Adipocyte (in vitro differentiated cells): ENCODE measurements at regions not wholly inside any gene's neighbourhood (a gene's known extent, or its start where the extent isn't known, plus 50 kb on each side); places are given as distances from the start of the nearest gene placed in this dataset.

Source experiments
- DNase-seq: peaks from one replicate; pipeline ENCODE4 v3.0.0-alpha.2; 2015; ENCODE audit warnings: low read depth
- H3K27me3 ChIP-seq: replicated peaks from 2 replicates; pipeline ENCODE4 v1.7.0; 2013; ENCODE audit warnings: mild to moderate bottlenecking, low read length, moderate library complexity; ENCODE audit not compliant: control insufficient read depth, insufficient read depth
- H3K36me3 ChIP-seq: 2 replicates; pipeline ENCODE4 v1.7.0; 2013; ENCODE audit warnings: low read length, mild to moderate bottlenecking, moderate library complexity; ENCODE audit not compliant: control insufficient read depth, insufficient read depth, severe bottlenecking
- H3K4me1 ChIP-seq: 2 replicates; pipeline ENCODE4 v1.7.0; 2013; ENCODE audit warnings: mild to moderate bottlenecking, low read length, moderate library complexity; ENCODE audit not compliant: control insufficient read depth, insufficient read depth
- H3K4me3 ChIP-seq: 2 replicates; pipeline ENCODE4 v1.7.0; 2013; ENCODE audit warnings: mild to moderate bottlenecking, low read length, moderate library complexity
- H3K9ac ChIP-seq: 2 replicates; pipeline ENCODE4 v1.7.0; 2013; ENCODE audit warnings: mild to moderate bottlenecking, low read length, moderate library complexity
- H3K9me3 ChIP-seq: 2 replicates; pipeline ENCODE4 v1.7.0; 2013; ENCODE audit warnings: mild to moderate bottlenecking, low read length, moderate library complexity; ENCODE audit not compliant: control insufficient read depth

- Histone ChIP-seq H3K4me1 (peaks cover 5% of the 10 kb centered on the region), H3K9ac (no peak overlapping the region), H3K36me3 (no peaks in the 10 kb centered on the region), H3K4me3 (no peak overlapping the region), H3K27me3 (peaks cover 14% of the 10 kb centered on the region), H3K9me3 (peaks cover 3% of the 10 kb centered on the region)
- DNase-seq = no peak
Measured at GRCh38 chr5:6837095-6837494, 123.9 kb downstream of the TENT4A start.

- peak; percentile 43 for DNase-seq
- Histone ChIP-seq H3K9ac (no peak overlapping the region), H3K36me3 (no peaks in the 10 kb centered on the region), H3K4me3 (no peak overlapping the region), H3K27me3 (peaks cover 16% of the 10 kb centered on the region), H3K4me1 (peaks cover 5% of the 10 kb centered on the region), H3K9me3 (peaks cover 6% of the 10 kb centered on the region)
Measured at GRCh38 chr5:6837519-6838110, 124.4 kb downstream of the TENT4A start.

- peaks cover 5% of the 10 kb centered on the region for H3K4me1 ChIP-seq
- no peak for DNase-seq
- peaks cover 16% of the 10 kb centered on the region for H3K27me3 ChIP-seq
Measured at GRCh38 chr5:6838736-6839135, 125.5 kb downstream of the TENT4A start.

GRCh38 chr5:6840136-6840793 lies 127.0 kb downstream of the TENT4A start:
- no peak for DNase-seq
- H3K9me3 ChIP-seq = peaks cover 7% of the 10 kb centered on the region
- H3K4me1 ChIP-seq = peaks cover 5% of the 10 kb centered on the region
- no peak overlapping the region for H3K9ac ChIP-seq
- peaks cover 16% of the 10 kb centered on the region for H3K27me3 ChIP-seq
- H3K36me3 ChIP-seq = no peaks in the 10 kb centered on the region
- no peak overlapping the region for H3K4me3 ChIP-seq

More at GRCh38 chr5:6838736-6839135, 125.5 kb downstream of the TENT4A start:
- Histone ChIP-seq H3K36me3 (no peaks in the 10 kb centered on the region), H3K9ac (no peak overlapping the region), H3K4me3 (no peak overlapping the region), H3K9me3 (peaks cover 9% of the 10 kb centered on the region)

- DNase-seq = no peak
- Histone ChIP-seq H3K9me3 (peaks cover 7% of the 10 kb centered on the region), H3K9ac (no peak overlapping the region), H3K36me3 (no peaks in the 10 kb centered on the region), H3K27me3 (peaks cover 16% of the 10 kb centered on the region), H3K4me3 (no peak overlapping the region), H3K4me1 (no peaks in the 10 kb centered on the region)
Measured at GRCh38 chr5:6843335-6843734, 130.1 kb downstream of the TENT4A start.

DNA sequence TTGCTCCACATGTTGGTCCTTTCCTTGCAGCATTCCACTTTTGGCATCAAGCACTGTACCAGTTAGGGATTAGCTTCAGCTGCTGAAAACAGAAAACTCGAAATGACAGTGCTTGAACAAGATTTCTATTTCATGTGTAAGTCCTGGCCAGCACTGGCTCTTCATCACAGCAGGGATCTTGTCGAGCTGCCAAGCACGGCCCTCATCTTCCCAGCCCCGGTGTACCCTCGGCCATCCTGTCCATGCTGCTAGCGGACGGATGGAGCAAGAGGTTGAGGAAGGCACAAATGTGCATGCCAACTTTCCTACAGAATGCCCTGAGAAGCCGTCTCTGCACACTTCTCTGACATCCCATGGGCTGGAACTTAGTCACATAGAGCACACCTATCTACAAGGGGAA lies 130.6 kb downstream of the TENT4A start:
- Histone ChIP-seq H3K4me1 (no peaks in the 10 kb centered on the region), H3K4me3 (no peak overlapping the region), H3K36me3 (no peaks in the 10 kb centered on the region), H3K9ac (no peak overlapping the region), H3K9me3 (peaks cover 7% of the 10 kb centered on the region), H3K27me3 (peaks cover 18% of the 10 kb centered on the region)
- no peak for DNase-seq

DNA sequence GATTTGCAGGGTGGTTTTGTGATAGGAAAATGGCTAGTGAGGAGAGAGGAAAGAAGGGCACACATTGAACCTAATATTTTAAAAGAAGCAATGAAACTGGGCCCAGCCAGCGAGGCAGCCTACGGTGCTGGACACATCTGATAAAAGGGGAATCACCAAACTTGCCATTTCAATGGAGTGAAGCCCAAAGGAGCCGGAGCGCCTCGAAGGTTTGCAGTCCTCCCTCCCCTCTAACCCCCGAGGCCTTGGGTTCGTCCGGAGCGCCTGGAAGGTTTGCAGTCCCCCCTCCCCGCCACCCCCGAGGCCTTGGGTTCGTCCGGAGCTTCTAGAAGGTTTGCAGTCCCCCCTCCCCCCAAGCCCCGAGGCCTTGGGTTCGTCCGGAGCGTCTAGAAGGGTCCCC lies 132.6 kb downstream of the TENT4A start:
- H3K9ac ChIP-seq = no peak overlapping the region
- no peak overlapping the region for H3K4me3 ChIP-seq
- no peaks in the 10 kb centered on the region for H3K4me1 ChIP-seq
- H3K9me3 ChIP-seq = peaks cover 13% of the 10 kb centered on the region
- peaks cover 7% of the 10 kb centered on the region for H3K27me3 ChIP-seq
- H3K36me3 ChIP-seq = no peaks in the 10 kb centered on the region
- DNase-seq = no peak

GRCh38 chr5:6847870-6848269 lies 134.6 kb downstream of the TENT4A start:
- H3K36me3 ChIP-seq = no peaks in the 10 kb centered on the region
- no peaks in the 10 kb centered on the region for H3K4me1 ChIP-seq
- no peak overlapping the region for H3K4me3 ChIP-seq
- no peak for DNase-seq
- H3K9ac ChIP-seq = no peak overlapping the region
- peaks cover 2% of the 10 kb centered on the region for H3K27me3 ChIP-seq
- H3K9me3 ChIP-seq = peaks cover 23% of the 10 kb centered on the region

- Histone ChIP-seq H3K9me3 (peaks cover 22% of the 10 kb centered on the region), H3K4me1 (no peaks in the 10 kb centered on the region), H3K36me3 (no peaks in the 10 kb centered on the region), H3K27me3 (peaks cover 2% of the 10 kb centered on the region), H3K4me3 (no peak overlapping the region), H3K9ac (no peak overlapping the region)
- no peak for DNase-seq
Measured at GRCh38 chr5:6849316-6850105, 136.3 kb downstream of the TENT4A start.

GRCh38 chr5:6850106-6850432 lies 136.8 kb downstream of the TENT4A start:
- Histone ChIP-seq H3K9ac (no peak overlapping the region), H3K4me1 (no peaks in the 10 kb centered on the region), H3K9me3 (peaks cover 22% of the 10 kb centered on the region), H3K36me3 (no peaks in the 10 kb centered on the region), H3K27me3 (peaks cover 2% of the 10 kb centered on the region), H3K4me3 (no peak overlapping the region)
- DNase-seq = no peak

DNA sequence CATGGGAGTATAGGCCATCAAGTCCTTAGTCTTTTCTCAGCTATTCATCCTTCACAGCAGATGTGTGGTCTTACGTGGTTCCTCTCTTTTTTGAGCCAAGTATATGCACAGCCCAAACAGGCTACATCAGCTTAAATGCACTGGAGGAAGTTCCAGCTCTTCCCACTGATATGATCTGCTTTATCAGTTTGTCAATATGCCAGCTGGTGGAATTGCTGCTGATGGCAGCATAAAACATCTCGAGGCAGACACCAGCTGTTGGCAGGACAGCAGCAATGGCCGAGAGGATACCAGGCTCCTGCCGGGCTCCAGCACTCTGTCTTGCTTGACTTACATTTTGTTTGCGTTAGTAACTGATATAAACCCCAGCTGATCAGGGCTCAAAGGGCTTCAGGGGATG lies 143.4 kb downstream of the TENT4A start:
- H3K9me3 ChIP-seq = peaks cover 10% of the 10 kb centered on the region
- no peak overlapping the region for H3K9ac ChIP-seq
- H3K27me3 ChIP-seq = no peaks in the 10 kb centered on the region
- no peaks in the 10 kb centered on the region for H3K36me3 ChIP-seq
- no peak for DNase-seq
- H3K4me1 ChIP-seq = no peaks in the 10 kb centered on the region
- no peak overlapping the region for H3K4me3 ChIP-seq
